ENCODE measurements at regions not wholly inside any gene's neighbourhood (a gene's known extent, or its start where the extent isn't known, plus 50 kb on each side); places are given as distances from the start of the nearest gene placed in this dataset.

GRCh38 chr14:21807975-21808374 lies 134.4 kb upstream of the OR4E1 start:
- TF ChIP-seq GATA2 (IDR thresholded peaks at IDR 0.05; ENCODE audit: low read depth, low read length) (no peak), GATA3 (IDR thresholded peaks at IDR 0.05; ENCODE audit: low read depth, low read length) (no peak)
